ENCODE measurements at regions not wholly inside any gene's neighbourhood (a gene's known extent, or its start where the extent isn't known, plus 50 kb on each side); places are given as distances from the start of the nearest gene placed in this dataset.
A peak's percentile ranks its signal among the peaks of the same experiment; 100 is the strongest.
"Not testable (repeated sequence)": the region's sequence is repeated elsewhere in the genome, so short reads cannot be mapped to it uniquely, and the experiment has no call there.

DNA sequence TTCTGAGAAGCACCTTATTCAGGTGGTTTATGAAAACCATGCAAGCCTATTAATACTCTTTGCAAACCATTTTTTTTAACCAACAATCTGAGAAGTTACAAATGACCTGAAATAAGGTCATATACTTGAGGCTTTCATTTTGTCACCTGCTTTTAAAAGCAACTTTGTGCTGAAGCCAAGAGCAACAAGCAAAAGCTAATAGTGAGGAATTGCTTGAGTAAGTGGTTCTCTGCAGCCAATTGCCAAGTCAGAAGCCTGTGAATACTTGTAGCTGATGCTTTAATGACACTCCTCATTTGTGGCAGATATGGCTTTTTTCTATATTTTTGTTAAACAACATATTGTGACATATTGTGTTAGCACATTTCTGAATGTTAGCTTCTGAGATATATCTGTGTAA, 126.7 kb upstream of the ZNF608 start:
- DNase-seq, result no peak

- DNase-seq, result no peak
Observed at GRCh38 chr5:124873713-124874112, 127.3 kb upstream of the ZNF608 start.

DNA sequence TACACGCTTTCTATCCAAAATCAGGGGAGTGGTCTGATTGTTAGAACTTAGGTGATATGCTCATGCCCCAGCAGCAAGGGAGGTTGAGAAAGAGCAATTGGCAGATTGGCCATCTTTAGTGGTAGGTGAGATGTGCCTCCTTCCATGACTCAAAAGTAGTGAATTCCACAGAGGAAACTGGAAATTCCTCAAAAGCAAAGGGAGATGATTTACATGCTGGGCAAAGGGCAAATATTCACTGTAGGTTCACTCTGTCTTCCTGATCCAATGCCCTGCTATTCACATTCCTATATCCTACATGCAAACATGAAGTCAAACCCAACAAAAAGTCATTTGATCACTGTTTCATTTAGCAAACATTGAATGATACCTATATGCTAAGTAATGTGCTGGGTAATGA, 130.1 kb upstream of the ZNF608 start:
- no peak for DNase-seq

DNA sequence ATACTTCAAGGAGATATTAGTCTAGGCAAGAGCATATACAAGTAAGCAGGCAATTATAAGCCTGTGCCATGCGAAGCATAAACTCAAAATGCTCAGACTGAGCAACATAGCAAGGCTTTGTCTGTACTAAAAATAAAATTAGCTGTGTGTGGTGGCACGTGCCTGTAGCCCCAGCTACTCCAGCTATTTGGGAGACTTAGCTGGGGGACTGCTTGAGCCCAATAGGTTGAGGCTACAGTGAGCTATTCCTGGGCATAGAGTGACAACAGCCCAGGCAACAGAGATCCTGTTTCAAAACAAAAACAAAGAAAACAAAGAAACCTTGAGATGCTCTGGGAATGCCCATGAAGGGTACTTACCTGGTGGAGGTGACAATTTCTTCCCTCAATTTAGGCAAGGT, 130.5 kb upstream of the ZNF608 start:
- no peak for DNase-seq

GRCh38 chr5:124877501-124878146, 131.2 kb upstream of the ZNF608 start:
- DNase-seq, result no peak

DNA sequence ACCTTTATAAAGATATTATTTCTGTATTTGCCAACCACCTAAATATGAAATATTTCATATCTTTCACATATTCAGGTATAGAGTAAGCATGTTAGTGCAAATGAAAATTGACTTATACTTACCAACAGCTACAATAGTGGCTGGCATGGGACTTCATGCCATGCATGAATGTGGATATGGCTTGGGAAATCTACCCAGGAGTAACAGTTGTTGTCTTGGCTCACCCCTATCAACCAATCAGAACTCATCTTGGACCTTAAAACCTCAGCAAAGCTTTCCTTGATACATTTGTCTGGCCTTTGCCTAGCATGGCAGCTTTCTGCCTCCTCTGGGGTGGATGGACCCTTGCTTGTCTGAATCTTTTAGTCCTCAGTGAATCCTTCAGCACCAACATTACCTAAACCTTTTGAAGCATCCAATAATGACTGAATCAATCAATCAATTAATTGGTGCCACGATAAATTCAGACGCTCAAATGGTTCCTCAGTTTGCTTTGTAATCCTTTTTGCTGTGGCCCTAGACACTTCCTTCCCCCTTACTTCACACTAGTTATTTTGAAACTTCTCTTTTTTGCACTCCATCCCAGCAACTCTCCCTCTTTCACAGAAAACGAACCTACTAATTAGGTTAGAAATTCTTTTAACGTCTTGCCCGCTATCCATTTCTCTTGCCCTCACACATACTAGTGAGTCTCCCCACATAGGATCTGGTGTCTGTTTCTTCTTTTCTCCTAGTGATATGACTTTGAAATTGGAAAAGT, 132.3 kb upstream of the ZNF608 start:
- no peak for DNase-seq

DNA sequence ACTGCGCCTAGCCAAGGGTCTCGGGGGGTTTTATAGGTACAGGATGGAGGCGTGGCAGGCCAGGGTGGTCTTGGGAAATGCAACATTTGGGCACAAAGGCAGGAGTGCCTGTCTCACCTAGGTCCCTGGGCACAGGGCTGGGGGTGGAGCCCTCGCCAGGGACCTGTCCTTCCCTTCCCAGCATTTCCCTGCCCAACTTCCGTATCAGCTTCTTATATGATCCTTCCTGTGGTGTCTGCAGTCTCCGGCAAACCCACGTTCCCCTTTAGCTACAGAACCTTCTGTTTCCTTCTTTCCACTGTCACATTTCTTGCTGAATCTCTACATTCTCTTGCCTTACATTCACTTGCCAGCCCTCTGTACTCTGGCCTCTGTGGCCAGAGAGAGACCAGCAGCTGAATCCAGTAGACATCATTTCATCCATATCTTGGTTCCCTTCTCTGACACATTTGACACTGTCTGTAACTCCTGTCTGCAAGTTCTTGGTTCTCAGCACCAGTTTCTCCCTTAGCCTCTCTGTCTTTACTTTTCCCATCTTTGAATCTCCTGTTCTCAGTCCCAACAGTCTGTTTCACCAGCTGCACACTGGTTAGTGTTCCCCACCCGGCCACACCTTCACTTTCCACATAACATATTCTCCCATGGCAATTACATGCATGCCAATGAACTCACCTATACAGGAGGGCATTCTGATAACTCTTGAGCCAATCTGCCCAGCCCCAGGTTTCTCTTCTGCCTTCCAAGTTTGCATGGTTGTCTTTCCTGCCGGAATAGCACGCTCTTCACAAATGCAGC, 134.7 kb upstream of the ZNF608 start:
- DNase-seq, result no peak

DNA sequence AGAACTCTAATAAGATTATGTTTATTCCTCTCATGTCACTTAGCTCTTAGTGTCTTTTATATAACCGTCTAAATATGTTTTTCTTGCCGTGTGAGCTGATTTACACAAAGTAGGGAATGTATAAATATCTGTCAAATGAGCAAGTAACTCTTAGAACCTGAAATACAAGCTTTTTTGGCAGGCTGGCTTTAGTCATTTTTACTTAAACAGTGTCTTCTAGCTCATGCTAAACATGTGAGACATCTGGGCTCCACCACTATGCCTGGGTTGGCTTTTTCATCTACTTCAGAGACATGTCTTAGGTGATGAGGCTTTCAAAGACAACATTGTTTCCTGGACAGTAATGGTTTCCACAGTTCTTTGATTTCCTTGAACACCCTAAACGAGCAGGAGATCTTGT, 137.2 kb upstream of the ZNF608 start:
- no peak for DNase-seq

GRCh38 chr5:124884114-124884513, 137.7 kb upstream of the ZNF608 start:
- no peak for DNase-seq

DNA sequence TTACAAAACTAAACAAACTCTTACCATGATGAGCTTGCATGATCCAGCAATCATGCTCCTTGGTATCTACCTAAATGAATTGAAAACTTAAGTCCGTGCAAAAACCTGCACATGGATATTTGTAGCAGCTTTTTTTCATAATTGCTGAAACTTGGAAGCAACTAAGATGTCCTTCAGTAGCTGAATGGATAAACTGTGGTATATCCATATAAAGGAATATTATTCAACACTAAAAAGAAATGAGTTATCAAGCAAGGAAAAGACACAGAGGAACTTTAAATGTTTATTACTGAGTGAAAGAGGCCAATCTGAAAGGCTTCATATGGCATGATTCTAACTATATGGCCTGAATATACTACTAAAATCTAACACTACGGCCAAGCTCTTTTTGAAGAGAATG, 139.1 kb upstream of the ZNF608 start:
- no peak for DNase-seq

DNA sequence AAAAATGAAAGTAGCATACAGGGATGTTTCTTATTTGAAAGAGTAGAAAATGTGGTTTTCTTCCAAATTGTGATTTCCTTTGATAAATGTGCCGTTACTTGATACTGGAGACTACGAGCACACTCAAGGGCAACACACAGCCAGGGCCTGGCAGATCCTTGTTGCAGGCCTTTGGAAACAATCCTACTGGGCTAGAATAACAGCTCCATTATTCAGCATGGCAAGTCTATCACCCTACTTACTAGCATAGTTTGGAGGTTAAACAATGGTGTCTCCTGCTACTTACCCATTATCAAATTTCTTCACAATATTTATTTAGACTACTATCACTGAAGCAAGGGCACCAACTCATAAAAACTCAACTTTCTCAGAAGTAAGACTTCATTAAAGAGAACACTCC, 140.8 kb upstream of the ZNF608 start:
- no peak for DNase-seq

GRCh38 chr5:124888050-124888506, 141.6 kb upstream of the ZNF608 start:
- no peak for DNase-seq

DNA sequence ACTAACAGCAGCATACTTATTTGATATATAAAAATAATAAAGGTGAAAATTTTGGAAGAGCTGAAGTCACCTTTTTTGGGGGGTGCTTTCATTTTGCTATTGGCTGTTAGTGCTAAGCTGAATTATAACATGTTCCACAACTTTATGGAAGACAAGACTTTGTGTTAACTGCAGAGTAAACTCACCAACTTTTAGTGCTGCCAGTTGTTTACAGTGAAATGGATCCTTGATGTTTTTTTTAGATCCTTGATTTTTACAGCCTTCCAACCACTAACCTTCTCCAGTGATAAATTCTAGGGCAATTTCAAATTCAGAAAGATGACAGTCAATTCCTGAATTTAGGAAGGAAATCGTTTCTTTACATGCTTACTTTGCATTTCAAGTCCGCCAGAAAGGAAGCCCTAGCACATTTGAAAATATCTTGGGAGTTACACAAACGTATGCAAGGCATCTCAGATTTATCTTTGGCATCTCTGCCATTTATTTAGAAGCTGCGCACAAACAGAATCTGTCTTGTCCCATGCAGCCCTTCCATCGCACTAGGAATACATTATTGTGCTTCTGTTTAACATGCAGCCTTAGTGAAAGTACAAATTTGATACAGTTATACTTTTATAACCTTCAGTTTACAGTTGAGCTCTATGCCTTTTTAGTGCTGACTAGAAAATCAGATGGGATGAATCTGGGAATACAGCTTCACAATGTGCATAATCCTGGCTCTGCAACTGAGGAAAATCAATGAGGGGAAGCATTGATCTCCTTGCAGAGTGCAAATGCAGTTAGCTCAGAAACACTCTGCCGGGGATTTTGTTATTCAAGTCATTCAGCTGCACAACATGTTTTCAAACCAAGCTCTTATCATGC, 142.4 kb upstream of the ZNF608 start:
- no peak for DNase-seq

DNA sequence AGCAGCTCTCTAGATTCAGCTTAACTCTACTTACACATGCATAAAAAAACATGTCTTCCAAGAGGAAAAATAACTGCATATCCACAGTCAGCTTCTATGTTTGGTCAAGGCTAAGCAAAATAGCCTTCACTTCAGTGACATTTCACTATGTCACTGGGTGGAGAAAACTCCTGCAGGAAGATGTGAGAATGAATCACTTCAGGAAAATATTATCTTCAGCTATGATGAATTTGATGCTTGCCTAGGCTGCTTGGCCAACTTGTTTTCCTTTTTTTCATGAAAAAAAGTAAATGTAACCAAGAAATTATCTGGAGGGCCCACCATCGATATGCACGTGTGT, 143.0 kb upstream of the ZNF608 start:
- no peak for DNase-seq

DNA sequence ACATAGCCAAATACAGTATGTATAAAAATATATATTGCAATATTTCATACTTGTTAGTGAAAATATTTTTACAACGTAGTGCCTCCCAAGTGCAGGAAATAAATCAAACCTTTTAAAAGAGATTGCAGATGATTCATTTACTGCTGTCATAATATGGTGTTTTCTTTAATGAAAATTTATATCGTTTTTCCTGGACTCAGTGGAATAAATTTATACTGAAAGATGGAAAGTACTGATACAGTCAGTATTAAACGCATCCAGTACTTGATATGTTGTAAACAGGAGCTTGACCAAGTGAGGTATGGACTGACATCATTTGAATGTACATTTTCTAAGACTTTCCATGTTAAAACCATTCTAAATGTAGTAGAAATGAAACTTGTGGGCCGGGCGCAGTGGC, 143.4 kb upstream of the ZNF608 start:
- DNase-seq, result no peak

DNA sequence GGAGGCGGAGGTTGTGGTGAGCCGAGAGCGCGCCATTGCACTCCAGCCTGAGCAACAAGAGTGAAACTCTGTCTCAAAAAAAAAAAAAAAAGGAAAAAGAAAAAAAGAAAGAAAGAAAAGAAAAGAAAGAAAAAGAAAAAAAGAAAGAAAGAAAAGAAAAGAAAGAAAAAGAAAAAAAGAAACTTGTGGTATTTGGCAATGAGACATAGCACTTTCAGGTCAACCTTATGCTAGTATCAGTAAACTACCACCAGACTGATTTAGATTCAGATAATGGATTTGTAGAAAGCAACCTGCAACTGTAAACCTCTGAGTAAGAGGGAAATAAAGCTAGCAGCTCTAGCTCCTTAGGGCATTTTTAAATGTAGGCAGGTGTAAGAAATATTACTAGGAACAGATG, 144.0 kb upstream of the ZNF608 start:
- not testable (repeated sequence) for DNase-seq

GRCh38 chr5:124891179-124891578, 144.7 kb upstream of the ZNF608 start:
- DNase-seq, result no peak

GRCh38 chr5:124892185-124892848, 145.9 kb upstream of the ZNF608 start:
- no peak for DNase-seq

- DNase-seq, result no peak
Observed at GRCh38 chr5:124894541-124894940, 148.1 kb upstream of the ZNF608 start.

- DNase-seq, result no peak
Observed at GRCh38 chr5:124895236-124895635, 148.8 kb upstream of the ZNF608 start.

DNA sequence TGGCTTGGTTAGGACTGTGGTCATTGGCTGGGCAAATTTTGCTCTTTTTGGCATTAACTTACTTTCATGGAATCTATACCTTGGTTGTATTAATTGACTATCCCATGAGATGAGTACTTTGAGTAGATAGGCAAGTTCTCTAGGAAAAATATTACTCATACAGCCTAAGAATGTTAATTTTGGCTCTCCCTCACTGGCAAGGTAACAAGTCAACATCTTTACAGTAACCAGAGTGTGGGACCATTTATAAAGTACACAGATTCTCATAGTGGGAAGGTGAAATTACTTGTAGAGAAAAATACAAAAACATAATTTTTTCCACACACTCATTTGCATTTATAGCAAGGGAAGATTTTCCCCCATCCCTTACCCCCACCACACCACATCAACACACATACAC, 154.6 kb upstream of the ZNF608 start:
- no peak for DNase-seq

- DNase-seq, result peak; percentile 30
Observed at GRCh38 chr5:124902097-124902821, 155.8 kb upstream of the ZNF608 start.
